GM21381 (cell line): ENCODE measurements at regions not wholly inside any gene's neighbourhood (a gene's known extent, or its start where the extent isn't known, plus 50 kb on each side); places are given as distances from the start of the nearest gene placed in this dataset.

Experiments
- ATAC-seq: cut with Tn5 transposase; IDR thresholded peaks from one replicate; pipeline ENCODE4 v1.9.1; 2021; ENCODE audit warnings: mild to moderate bottlenecking, moderate library complexity; ENCODE audit not compliant: unreplicated experiment

GRCh38 chr3:132232231-132232792 is 84.9 kb upstream of the ACP3 start:
- peak; percentile 24 for ATAC-seq

GRCh38 chr3:132236701-132237651 is 80.2 kb upstream of the ACP3 start:
- peak; percentile 72 for ATAC-seq

GRCh38 chr3:132237652-132238032 is 79.6 kb upstream of the ACP3 start:
- ATAC-seq = no peak

- no peak for ATAC-seq
Observed at GRCh38 chr3:132239587-132239986, 77.6 kb upstream of the ACP3 start.

- no peak for ATAC-seq
Observed at GRCh38 chr3:132241776-132242514, 75.3 kb upstream of the ACP3 start.

GRCh38 chr3:132242790-132243189 is 74.4 kb upstream of the ACP3 start:
- no peak for ATAC-seq

- ATAC-seq = no peak
Observed at GRCh38 chr3:132245552-132246142, 71.6 kb upstream of the ACP3 start.

- ATAC-seq = no peak
Observed at GRCh38 chr3:132246212-132246611, 71.0 kb upstream of the ACP3 start.

- ATAC-seq = no peak
Observed at GRCh38 chr3:132247211-132247610, 70.0 kb upstream of the ACP3 start.

GRCh38 chr3:132248490-132248889 is 68.7 kb upstream of the ACP3 start:
- no peak for ATAC-seq

GRCh38 chr3:132253262-132253878 is 63.8 kb upstream of the ACP3 start:
- ATAC-seq = peak; percentile 74

GRCh38 chr3:132254076-132254755 is 63.0 kb upstream of the ACP3 start:
- ATAC-seq = no peak

- no peak for ATAC-seq
Observed at GRCh38 chr3:132255041-132255745, 62.0 kb upstream of the ACP3 start.

- ATAC-seq = no peak
Observed at GRCh38 chr3:132256989-132257388, 60.2 kb upstream of the ACP3 start.

GRCh38 chr3:132261506-132261905 is 55.7 kb upstream of the ACP3 start:
- ATAC-seq = no peak

- no peak for ATAC-seq
Observed at GRCh38 chr3:132262305-132262704, 54.9 kb upstream of the ACP3 start.

- ATAC-seq = no peak
Observed at GRCh38 chr3:132262956-132263355, 54.3 kb upstream of the ACP3 start.

- no peak for ATAC-seq
Observed at GRCh38 chr3:132265028-132265427, 52.2 kb upstream of the ACP3 start.

- no peak for ATAC-seq
Observed at GRCh38 chr3:132265488-132265887, 51.7 kb upstream of the ACP3 start.
